ENCODE measurements at regions not wholly inside any gene's neighbourhood (a gene's known extent, or its start where the extent isn't known, plus 50 kb on each side); places are given as distances from the start of the nearest gene placed in this dataset.
"Not testable (repeated sequence)": the region's sequence is repeated elsewhere in the genome, so short reads cannot be mapped to it uniquely, and the experiment has no call there.

GRCh38 chr13:81563091-81563490, 1222.2 kb upstream of the SPRY2 start:
- no peaks in the 10 kb centered on the region for H3K36me3 ChIP-seq (ENCODE audit: insufficient read depth, low read length)
- no peak overlapping the region for H3K9ac ChIP-seq (ENCODE audit: insufficient read length)
- TF ChIP-seq POLR2AphosphoS5 (IDR thresholded peaks at IDR 0.05; ENCODE audit: borderline replicate concordance, low read depth, low read length) (no peak), EZH2 (IDR thresholded peaks at IDR 0.05) (no peak), FOXP2 (optimal IDR thresholded peaks at IDR 0.05; ENCODE audit: control extremely low read depth, extremely low read length, insufficient read depth) (no peak)
- H3K27ac ChIP-seq = no peak overlapping the region
- no peaks in the 10 kb centered on the region for H3K9me3 ChIP-seq (ENCODE audit: low read depth, low read length)
- no peak overlapping the region for H3K4me3 ChIP-seq
- DNase-seq (ENCODE audit: low read depth, low spot score) = no peak

DNA sequence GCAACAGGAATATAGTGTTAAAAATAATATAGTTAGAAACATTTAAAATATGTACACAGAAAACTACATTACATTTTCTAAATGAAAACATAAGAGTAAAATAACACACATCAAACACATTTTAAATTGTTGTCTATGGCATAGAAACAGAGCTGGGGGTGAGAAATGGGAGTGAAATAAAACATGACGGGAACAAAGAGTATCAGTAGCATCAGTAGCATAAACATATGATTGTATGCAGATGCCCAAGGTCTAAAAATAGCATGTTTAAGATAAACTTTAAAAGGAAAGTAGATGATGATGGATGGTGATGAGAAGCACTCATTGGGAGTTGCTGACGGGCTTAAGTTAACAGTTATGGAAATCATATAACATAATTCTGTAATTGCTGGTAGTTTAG, 1221.7 kb upstream of the SPRY2 start:
- TF ChIP-seq EZH2 (IDR thresholded peaks at IDR 0.05) = no peak
- TF ChIP-seq POLR2AphosphoS5 (IDR thresholded peaks at IDR 0.05; ENCODE audit: borderline replicate concordance, low read depth, low read length) = no peak
- TF ChIP-seq FOXP2 (optimal IDR thresholded peaks at IDR 0.05; ENCODE audit: control extremely low read depth, extremely low read length, insufficient read depth) = no peak
- Histone ChIP-seq H3K27ac (no peak overlapping the region), H3K9me3 (ENCODE audit: low read depth, low read length) (no peaks in the 10 kb centered on the region), H3K9ac (ENCODE audit: insufficient read length) (no peak overlapping the region), H3K36me3 (ENCODE audit: insufficient read depth, low read length) (no peaks in the 10 kb centered on the region), H3K4me3 (no peak overlapping the region)
- DNase-seq (ENCODE audit: low read depth, low spot score) = no peak

DNA sequence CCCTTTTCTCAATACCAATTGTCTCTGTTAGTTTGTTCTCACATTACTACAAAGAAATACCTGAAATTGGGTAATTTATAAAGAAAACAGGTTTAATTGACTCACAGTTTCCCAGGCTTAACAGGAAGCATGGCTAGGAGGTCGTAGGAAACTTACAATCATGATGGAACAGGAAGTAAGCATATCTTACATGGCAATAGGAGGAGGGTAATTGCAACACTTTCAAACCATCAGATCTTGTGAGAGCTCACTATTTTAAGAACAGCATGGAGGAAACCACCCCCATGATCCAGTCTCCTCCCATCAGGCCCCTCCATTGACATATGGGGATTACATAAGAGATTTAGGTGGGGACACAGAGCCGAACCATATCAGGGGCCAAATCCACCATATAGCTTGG, 1210.1 kb upstream of the SPRY2 start:
- H3K27ac ChIP-seq = no peak overlapping the region

GRCh38 chr13:81546294-81546693, 1205.4 kb upstream of the SPRY2 start:
- not testable (repeated sequence) for H3K9ac ChIP-seq (ENCODE audit: insufficient read length); H3K9me3 ChIP-seq (ENCODE audit: low read depth, low read length); DNase-seq (ENCODE audit: low read depth, low spot score); H3K36me3 ChIP-seq (ENCODE audit: insufficient read depth, low read length); H3K27ac ChIP-seq; H3K4me3 ChIP-seq

More for the DNA sequence above, 1210.1 kb upstream of the SPRY2 start:
- Histone ChIP-seq H3K36me3 (ENCODE audit: insufficient read depth, low read length) (no peaks in the 10 kb centered on the region), H3K9ac (ENCODE audit: insufficient read length) (no peak overlapping the region), H3K9me3 (ENCODE audit: low read depth, low read length) (peaks cover 1% of the 10 kb centered on the region; the same call in 1 of the 2 replicates), H3K4me3 (no peak overlapping the region)
- no peak for TF ChIP-seq POLR2AphosphoS5 (IDR thresholded peaks at IDR 0.05; ENCODE audit: borderline replicate concordance, low read depth, low read length)
- TF ChIP-seq EZH2 (IDR thresholded peaks at IDR 0.05) = no peak
- no peak for TF ChIP-seq FOXP2 (optimal IDR thresholded peaks at IDR 0.05; ENCODE audit: control extremely low read depth, extremely low read length, insufficient read depth)
- DNase-seq (ENCODE audit: low read depth, low spot score) = no peak

DNA sequence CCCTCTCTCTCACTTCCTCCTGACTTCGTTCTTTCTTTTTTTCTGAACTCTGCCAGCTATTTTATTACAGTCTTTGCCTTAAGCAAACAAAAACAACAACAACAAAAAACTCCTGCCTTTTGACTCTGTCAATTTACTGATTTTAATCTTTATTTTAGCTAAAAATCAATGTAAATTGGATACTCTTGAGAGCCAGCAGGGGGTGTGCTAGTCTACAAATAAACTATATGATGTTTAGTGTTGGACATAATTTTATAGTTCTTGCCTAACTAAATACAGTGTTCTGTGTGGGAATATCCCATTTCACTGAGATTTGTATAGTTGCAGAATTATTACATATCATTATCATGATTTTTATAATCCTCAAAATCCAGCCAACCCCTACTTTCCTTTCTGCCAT, 1199.9 kb upstream of the SPRY2 start:
- no peak overlapping the region for H3K27ac ChIP-seq
- TF ChIP-seq POLR2AphosphoS5 (IDR thresholded peaks at IDR 0.05; ENCODE audit: borderline replicate concordance, low read depth, low read length) = no peak
- TF ChIP-seq FOXP2 (optimal IDR thresholded peaks at IDR 0.05; ENCODE audit: control extremely low read depth, extremely low read length, insufficient read depth) = no peak
- no peak for TF ChIP-seq EZH2 (IDR thresholded peaks at IDR 0.05)
- no peaks in the 10 kb centered on the region for H3K36me3 ChIP-seq (ENCODE audit: insufficient read depth, low read length)
- H3K9ac ChIP-seq (ENCODE audit: insufficient read length) = no peak overlapping the region
- DNase-seq (ENCODE audit: low read depth, low spot score) = peak; percentile 12
- no peak overlapping the region for H3K4me3 ChIP-seq
- no peaks in the 10 kb centered on the region; the same call in 1 of the 2 replicates for H3K9me3 ChIP-seq (ENCODE audit: low read depth, low read length)

- Histone ChIP-seq H3K4me3 (no peak overlapping the region), H3K27ac (no peak overlapping the region), H3K36me3 (ENCODE audit: insufficient read depth, low read length) (no peaks in the 10 kb centered on the region), H3K9ac (ENCODE audit: insufficient read length) (no peak overlapping the region), H3K9me3 (ENCODE audit: low read depth, low read length) (no peaks in the 10 kb centered on the region)
- DNase-seq (ENCODE audit: low read depth, low spot score) = no peak
- TF ChIP-seq FOXP2 (optimal IDR thresholded peaks at IDR 0.05; ENCODE audit: control extremely low read depth, extremely low read length, insufficient read depth) (no peak), POLR2AphosphoS5 (IDR thresholded peaks at IDR 0.05; ENCODE audit: borderline replicate concordance, low read depth, low read length) (no peak), EZH2 (IDR thresholded peaks at IDR 0.05) (no peak)
Measured at GRCh38 chr13:81539643-81540150, 1198.8 kb upstream of the SPRY2 start.

DNA sequence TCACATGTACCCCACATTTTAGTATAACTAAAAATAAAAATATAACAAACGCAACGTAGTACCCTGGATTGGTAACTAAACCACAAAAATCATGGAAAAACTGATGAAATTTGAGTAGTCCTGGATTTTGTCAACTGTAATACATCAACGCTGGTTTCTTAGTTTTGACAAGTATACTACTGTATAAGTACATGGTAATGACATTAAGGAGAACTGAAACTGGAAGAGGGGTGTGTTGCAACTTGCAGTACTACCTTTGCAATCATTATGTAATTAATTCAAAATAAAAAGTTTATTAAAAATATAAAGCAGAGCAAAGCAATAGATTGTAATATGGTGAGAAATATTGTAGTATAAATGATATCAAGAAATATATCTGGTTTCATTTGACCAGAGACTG, 1158.0 kb upstream of the SPRY2 start:
- no peaks in the 10 kb centered on the region for H3K36me3 ChIP-seq (ENCODE audit: insufficient read depth, low read length)
- H3K27ac ChIP-seq = no peak overlapping the region
- no peak for DNase-seq (ENCODE audit: low read depth, low spot score)
- no peak overlapping the region for H3K4me3 ChIP-seq
- no peak for TF ChIP-seq EZH2 (IDR thresholded peaks at IDR 0.05)
- no peak for TF ChIP-seq POLR2AphosphoS5 (IDR thresholded peaks at IDR 0.05; ENCODE audit: borderline replicate concordance, low read depth, low read length)
- no peak for TF ChIP-seq FOXP2 (optimal IDR thresholded peaks at IDR 0.05; ENCODE audit: control extremely low read depth, extremely low read length, insufficient read depth)
- H3K9ac ChIP-seq (ENCODE audit: insufficient read length) = no peak overlapping the region
- H3K9me3 ChIP-seq (ENCODE audit: low read depth, low read length) = no peaks in the 10 kb centered on the region

- Histone ChIP-seq H3K9me3 (ENCODE audit: low read depth, low read length) (no peaks in the 10 kb centered on the region), H3K27ac (no peak overlapping the region), H3K36me3 (ENCODE audit: insufficient read depth, low read length) (no peaks in the 10 kb centered on the region), H3K9ac (ENCODE audit: insufficient read length) (no peak overlapping the region), H3K4me3 (no peak overlapping the region)
- TF ChIP-seq EZH2 (IDR thresholded peaks at IDR 0.05) (no peak), FOXP2 (optimal IDR thresholded peaks at IDR 0.05; ENCODE audit: control extremely low read depth, extremely low read length, insufficient read depth) (no peak), POLR2AphosphoS5 (IDR thresholded peaks at IDR 0.05; ENCODE audit: borderline replicate concordance, low read depth, low read length) (no peak)
- no peak for DNase-seq (ENCODE audit: low read depth, low spot score)
Measured at GRCh38 chr13:81493144-81493543, 1152.2 kb upstream of the SPRY2 start.

GRCh38 chr13:81492449-81492848, 1151.5 kb upstream of the SPRY2 start:
- TF ChIP-seq FOXP2 (optimal IDR thresholded peaks at IDR 0.05; ENCODE audit: control extremely low read depth, extremely low read length, insufficient read depth) = no peak
- no peak for TF ChIP-seq EZH2 (IDR thresholded peaks at IDR 0.05)
- no peak for TF ChIP-seq POLR2AphosphoS5 (IDR thresholded peaks at IDR 0.05; ENCODE audit: borderline replicate concordance, low read depth, low read length)
- H3K27ac ChIP-seq = no peak overlapping the region
- H3K36me3 ChIP-seq (ENCODE audit: insufficient read depth, low read length) = no peaks in the 10 kb centered on the region
- no peaks in the 10 kb centered on the region for H3K9me3 ChIP-seq (ENCODE audit: low read depth, low read length)
- no peak overlapping the region for H3K4me3 ChIP-seq
- no peak for DNase-seq (ENCODE audit: low read depth, low spot score)
- no peak overlapping the region for H3K9ac ChIP-seq (ENCODE audit: insufficient read length)

Measured in SK-N-MC (cell line).